HepG2 (cell line): ENCODE measurements at regions not wholly inside any gene's neighbourhood (a gene's known extent, or its start where the extent isn't known, plus 50 kb on each side); places are given as distances from the start of the nearest gene placed in this dataset.

Experiments used
- ATAC-seq: fragments of 200-7000 bp; cut with Tn5 transposase; 3 replicates; pipeline ENCODE4 v1.9.1; 2020; ENCODE audit warnings: mild to moderate bottlenecking, moderate library complexity
- BruUV-seq: library from RNA; stranded (reverse); fragments of 400-500 nt; replicated peaks from 2 replicates; lab custom pipeline; 2021; lab: Mats Ljungman, UMichigan
- CTCF ChIA-PET: fragments of 300-600 bp; formaldehyde crosslinking; extraction: SDS; loops from one replicate; lab custom pipeline; 2021; ENCODE audit warnings: low total read pairs, inconsistent platforms, low intra/inter-chr PET ratio; lab: Yijun Ruan, JAX
- POLR2A ChIA-PET: fragments of 350-600 bp; sonication (Branson Sonifier 250); formaldehyde crosslinking; loops from one replicate; lab custom pipeline; 2020; ENCODE audit warnings: antibody characterized with exemption, inconsistent platforms; lab: Yijun Ruan, JAX
- DNase-seq: peaks from one replicate; pipeline ENCODE4 v3.0.0-alpha.2; 2015; ENCODE audit warnings: low spot score
- FAIRE-seq: peaks from 3 replicates; lab custom pipeline; 2011; peaks lifted over from hg19 to GRCh38; lab: Jason Lieb, UNC
- H2AFZ ChIP-seq: one replicate; pipeline ENCODE4 v1.6.1; 2011; ENCODE audit warnings: low read length, inconsistent platforms
- H3K27ac ChIP-seq: fragments of 300-600 bp; 3 replicates; pipeline ENCODE4 v1.8.0; 2011; ENCODE audit warnings: mixed run types, mild to moderate bottlenecking, mixed read lengths, low read length, inconsistent platforms; ENCODE audit not compliant: insufficient read depth; ENCODE audit errors: extremely low read length
- H3K27me3 ChIP-seq, 2 experiments: fragments of 200-600 bp in 1 of 2; 2 replicates in 1 of 2; 3 replicates in 1 of 2; pipeline versions ENCODE4 v1.6.0 to v1.8.0; 2011; ENCODE audit warnings: low read length in 2 of 2, mild to moderate bottlenecking in 2 of 2, moderate library complexity in 2 of 2, inconsistent platforms in 1 of 2; ENCODE audit not compliant: insufficient read depth in 2 of 2, control insufficient read depth in 1 of 2
- H3K36me3 ChIP-seq, 2 experiments: fragments of 200-600 bp in 1 of 2; replicated peaks in 1 of 2; 2 replicates in 1 of 2; 3 replicates in 1 of 2; pipeline versions ENCODE4 v1.5.1 to v1.8.0; 2011; ENCODE audit warnings: low read length in 2 of 2, inconsistent platforms in 1 of 2; ENCODE audit not compliant: insufficient read depth in 2 of 2, control insufficient read depth in 1 of 2
- H3K4me1 ChIP-seq: 2 replicates; pipeline ENCODE4 v1.5.1; 2012; ENCODE audit warnings: low read length, inconsistent platforms; ENCODE audit not compliant: insufficient read depth
- H3K4me2 ChIP-seq: 2 replicates; pipeline ENCODE4 v1.6.0; 2011; ENCODE audit warnings: low read depth, low read length, inconsistent platforms
- H3K4me3 ChIP-seq, 3 experiments: fragments of 200-600 bp in 1 of 3; sonication (generic), shearing (Covaris generic) in 1 of 3; replicated peaks in 1 of 3; 2 replicates each; pipeline ENCODE4 v1.5.1; 2011 to 2016; ENCODE audit warnings: low read length in 3 of 3, inconsistent platforms in 2 of 3, low read depth in 2 of 3, mild to moderate bottlenecking in 2 of 3, control low read depth in 1 of 3, mixed read lengths in 1 of 3; ENCODE audit not compliant: insufficient read depth in 1 of 3
- H3K79me2 ChIP-seq: one replicate; pipeline ENCODE4 v1.6.1; 2011; ENCODE audit warnings: low read length, inconsistent platforms; ENCODE audit not compliant: insufficient read depth
- H3K9ac ChIP-seq: 2 replicates; pipeline ENCODE4 v1.6.0; 2011; ENCODE audit warnings: mild to moderate bottlenecking, low read depth, low read length, inconsistent platforms; ENCODE audit not compliant: insufficient read depth
- H3K9me3 ChIP-seq: 2 replicates; pipeline ENCODE4 v1.5.1; 2012; ENCODE audit warnings: mild to moderate bottlenecking, low read length
- H4K20me1 ChIP-seq: 2 replicates; pipeline ENCODE4 v1.6.0; 2011; ENCODE audit warnings: inconsistent platforms, mild to moderate bottlenecking, low read length, moderate library complexity; ENCODE audit not compliant: insufficient read depth
- ETV6 ChIP-seq: sonication (generic); formaldehyde crosslinking; conservative IDR thresholded peaks from 2 replicates; pipeline ENCODE4 v1.4.0; 2020; ENCODE audit warnings: missing genetic modification reagents
- EZH2 ChIP-seq: conservative IDR thresholded peaks from 2 replicates; pipeline ENCODE4 v1.6.1; 2012; ENCODE audit warnings: mild to moderate bottlenecking, low read depth, low read length, moderate library complexity
- MXD1 ChIP-seq: sonication (generic); formaldehyde crosslinking; IDR thresholded peaks from 2 replicates; pipeline ENCODE4 v1.4.0; 2020; ENCODE audit warnings: mild to moderate bottlenecking, missing genetic modification reagents
- SSRP1 ChIP-seq: IDR thresholded peaks from 2 replicates; pipeline ENCODE4 v1.6.1; 2016; ENCODE audit warnings: control low read depth
- ZBTB20 ChIP-seq: sonication (generic); formaldehyde crosslinking; IDR thresholded peaks from 2 replicates; pipeline ENCODE4 v1.8.1; 2023; ENCODE audit warnings: missing genetic modification reagents, low read depth, mild to moderate bottlenecking, borderline replicate concordance
- WGBS: methylation state at CpG from one replicate; pipeline ENCODE4 v1.1.6; 2017; ENCODE audit warnings: low lambda C conversion rate; 5-methylcytosine and 5-hydroxymethylcytosine counted together
- in situ Hi-C: cut with HindIII; loops from 2 replicates; pipeline ENCODE4 v1.10.0; 2017; ENCODE audit warnings: low pct_unique_long_range_greater_than_20kb; ENCODE audit not compliant: extremely low pct_ligation_motif_present
- intact Hi-C: fragments of 100-400 bp; cut with micrococcal nuclease; formaldehyde crosslinking; loops from one replicate; pipeline ENCODE4 v1.10.0; 2022; ENCODE audit not compliant: unreplicated experiment
- TF ChIP-seq, protein P1 (sequence below): sonication (generic); formaldehyde crosslinking; IDR thresholded peaks from 2 replicates; pipeline ENCODE4 v1.9.0; 2021; ENCODE audit warnings: missing genetic modification reagents, borderline replicate concordance

GRCh38 chr7:42479452-42479815, 242.4 kb upstream of the GLI3 start:
- Histone ChIP-seq H3K4me3 (no peak overlapping the region), H3K27ac (no peak overlapping the region), H2AFZ (no peak overlapping the region), H3K27me3 (no peaks in the 10 kb centered on the region), H3K79me2 (no peaks in the 10 kb centered on the region), H3K4me1 (no peaks in the 10 kb centered on the region), H3K9ac (no peak overlapping the region), H3K9me3 (no peaks in the 10 kb centered on the region; the same call in 1 of the 2 replicates), H3K4me2 (no peak overlapping the region), H4K20me1 (no peaks in the 10 kb centered on the region), H3K36me3 (no peaks in the 10 kb centered on the region)
- intact Hi-C loops (no loop called here), in situ Hi-C loops (no loop called here)
- TF ChIP-seq MXD1 (CRISPR knock-in tag) (no peak), ETV6 (no peak)
- TF ChIP-seq, protein P1, sequence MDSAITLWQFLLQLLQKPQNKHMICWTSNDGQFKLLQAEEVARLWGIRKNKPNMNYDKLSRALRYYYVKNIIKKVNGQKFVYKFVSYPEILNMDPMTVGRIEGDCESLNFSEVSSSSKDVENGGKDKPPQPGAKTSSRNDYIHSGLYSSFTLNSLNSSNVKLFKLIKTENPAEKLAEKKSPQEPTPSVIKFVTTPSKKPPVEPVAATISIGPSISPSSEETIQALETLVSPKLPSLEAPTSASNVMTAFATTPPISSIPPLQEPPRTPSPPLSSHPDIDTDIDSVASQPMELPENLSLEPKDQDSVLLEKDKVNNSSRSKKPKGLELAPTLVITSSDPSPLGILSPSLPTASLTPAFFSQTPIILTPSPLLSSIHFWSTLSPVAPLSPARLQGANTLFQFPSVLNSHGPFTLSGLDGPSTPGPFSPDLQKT (CRISPR knock-in tag) = no peak
- ChIA-PET POLR2A (no interaction called here), CTCF (no interaction called here)
- DNase-seq (no peak), FAIRE-seq (no peak), ATAC-seq (no peak)
- no TSS peak for BruUV-seq
- 0% methylated on average over 3 of the region's 3 CpGs for WGBS

DNA sequence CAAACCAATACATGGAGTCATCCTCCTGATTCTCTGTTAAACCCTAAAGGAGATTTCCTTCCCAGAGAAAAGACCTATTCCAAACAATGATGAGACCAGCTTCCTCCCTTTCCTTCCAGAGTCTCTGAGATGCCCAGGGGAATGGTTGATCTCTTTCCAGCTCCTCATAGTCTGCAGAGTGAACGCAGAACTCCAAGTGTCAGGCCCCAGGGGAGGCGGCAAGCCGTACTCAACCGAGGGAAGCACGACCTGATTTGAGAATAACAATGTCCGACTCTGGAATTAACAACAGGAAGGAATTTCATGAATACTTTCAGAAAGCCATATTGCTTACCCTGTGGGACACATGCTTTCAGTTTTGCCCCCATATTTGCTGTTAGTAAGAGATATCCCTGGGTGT, 241.7 kb upstream of the GLI3 start:
- no peak overlapping the region for H3K9ac ChIP-seq
- DNase-seq (no peak), FAIRE-seq (no peak), ATAC-seq (no peak)
- H4K20me1 ChIP-seq = no peaks in the 10 kb centered on the region
- WGBS = 31% methylated on average over 6 of the region's 6 CpGs
- no peaks in the 10 kb centered on the region for H3K36me3 ChIP-seq
- ChIA-PET CTCF (no interaction called here), POLR2A (no interaction called here)
- no peak overlapping the region for H3K4me3 ChIP-seq
- H3K9me3 ChIP-seq = no peaks in the 10 kb centered on the region; the same call in 1 of the 2 replicates
- no peaks in the 10 kb centered on the region for H3K4me1 ChIP-seq
- H2AFZ ChIP-seq = no peak overlapping the region
- intact Hi-C loops (no loop called here), in situ Hi-C loops (no loop called here)
- H3K27ac ChIP-seq = no peak overlapping the region
- H3K79me2 ChIP-seq = no peaks in the 10 kb centered on the region
- H3K27me3 ChIP-seq = no peaks in the 10 kb centered on the region
- no peak for TF ChIP-seq SSRP1 (CRISPR knock-in tag)
- no peak for TF ChIP-seq ZBTB20 (CRISPR knock-in tag)
- TF ChIP-seq EZH2 = no peak
- H3K4me2 ChIP-seq = no peak overlapping the region
- no TSS peak for BruUV-seq
